COR-L47 (cell line): ENCODE measurements at regions not wholly inside any gene's neighbourhood (a gene's known extent, or its start where the extent isn't known, plus 50 kb on each side); places are given as distances from the start of the nearest gene placed in this dataset.

Experiments
- DNase-seq: peaks from one replicate; lab custom pipeline; 2025; lab: John Stamatoyannopoulos, UW

- no peak for DNase-seq
These were observed 197.9 kb downstream of the MAFB start for GRCh38 chr20:40491009-40491590.

GRCh38 chr20:40489886-40490285, 199.2 kb downstream of the MAFB start:
- no peak for DNase-seq

- DNase-seq = no peak
These were observed 200.6 kb downstream of the MAFB start for GRCh38 chr20:40488401-40488800.

- DNase-seq = no peak
These were observed 202.7 kb downstream of the MAFB start for GRCh38 chr20:40486297-40486696.

- no peak for DNase-seq
These were observed 207.1 kb downstream of the MAFB start for GRCh38 chr20:40481743-40482458.

GRCh38 chr20:40481337-40481736, 207.7 kb downstream of the MAFB start:
- DNase-seq = no peak

- no peak for DNase-seq
These were observed 211.2 kb downstream of the MAFB start for GRCh38 chr20:40477805-40478204.

- no peak for DNase-seq
These were observed 212.6 kb downstream of the MAFB start for GRCh38 chr20:40476461-40476860.

- no peak for DNase-seq
These were observed 216.1 kb downstream of the MAFB start for GRCh38 chr20:40472905-40473304.

GRCh38 chr20:40471261-40471629, 217.8 kb downstream of the MAFB start:
- DNase-seq = no peak

- no peak for DNase-seq
These were observed 218.4 kb downstream of the MAFB start for GRCh38 chr20:40470445-40471260.

- no peak for DNase-seq
These were observed 220.3 kb downstream of the MAFB start for GRCh38 chr20:40468759-40469158.

GRCh38 chr20:40467703-40468411, 221.2 kb downstream of the MAFB start:
- DNase-seq = no peak

GRCh38 chr20:40467067-40467466, 222.0 kb downstream of the MAFB start:
- no peak for DNase-seq

- no peak for DNase-seq
These were observed 224.3 kb downstream of the MAFB start for GRCh38 chr20:40464731-40465208.

- DNase-seq = no peak
These were observed 225.9 kb downstream of the MAFB start for GRCh38 chr20:40463171-40463570.

- DNase-seq = no peak
These were observed 226.5 kb downstream of the MAFB start for GRCh38 chr20:40462566-40462965.

GRCh38 chr20:40459299-40459698, 229.7 kb downstream of the MAFB start:
- no peak for DNase-seq

- no peak for DNase-seq
These were observed 231.6 kb downstream of the MAFB start for GRCh38 chr20:40457404-40457803.

GRCh38 chr20:40452758-40453157, 236.3 kb downstream of the MAFB start:
- no peak for DNase-seq

- DNase-seq = no peak
These were observed 237.5 kb downstream of the MAFB start for GRCh38 chr20:40451552-40451951.

- no peak for DNase-seq
These were observed 238.9 kb downstream of the MAFB start for GRCh38 chr20:40449974-40450616.
